HG03025 (cell line): ENCODE measurements at regions not wholly inside any gene's neighbourhood (a gene's known extent, or its start where the extent isn't known, plus 50 kb on each side); places are given as distances from the start of the nearest gene placed in this dataset.

Experiments
- ATAC-seq: cut with Tn5 transposase; IDR thresholded peaks from one replicate; pipeline ENCODE4 v1.9.1; 2021; ENCODE audit warnings: mild to moderate bottlenecking, moderate library complexity; ENCODE audit not compliant: unreplicated experiment, low FRiP score

DNA sequence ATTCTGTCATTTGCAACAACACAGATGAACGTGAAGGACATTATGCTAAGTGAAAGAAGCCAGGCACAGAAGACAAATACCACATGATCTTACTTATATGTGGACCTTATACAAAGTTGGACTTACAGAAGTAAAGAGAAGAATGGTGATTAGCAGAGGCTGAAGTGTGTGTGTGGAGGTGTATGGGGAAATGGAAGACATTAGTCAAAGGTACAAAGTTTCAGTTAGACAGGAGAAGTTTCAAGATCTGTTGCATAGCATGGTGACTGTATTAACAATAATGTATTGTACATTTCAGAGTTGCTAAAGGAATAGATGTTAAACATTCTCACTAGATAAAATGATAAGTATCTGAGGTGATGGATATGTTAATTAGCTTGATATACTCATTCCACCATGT is 124.4 kb upstream of the ADRA1D start:
- ATAC-seq = no peak

DNA sequence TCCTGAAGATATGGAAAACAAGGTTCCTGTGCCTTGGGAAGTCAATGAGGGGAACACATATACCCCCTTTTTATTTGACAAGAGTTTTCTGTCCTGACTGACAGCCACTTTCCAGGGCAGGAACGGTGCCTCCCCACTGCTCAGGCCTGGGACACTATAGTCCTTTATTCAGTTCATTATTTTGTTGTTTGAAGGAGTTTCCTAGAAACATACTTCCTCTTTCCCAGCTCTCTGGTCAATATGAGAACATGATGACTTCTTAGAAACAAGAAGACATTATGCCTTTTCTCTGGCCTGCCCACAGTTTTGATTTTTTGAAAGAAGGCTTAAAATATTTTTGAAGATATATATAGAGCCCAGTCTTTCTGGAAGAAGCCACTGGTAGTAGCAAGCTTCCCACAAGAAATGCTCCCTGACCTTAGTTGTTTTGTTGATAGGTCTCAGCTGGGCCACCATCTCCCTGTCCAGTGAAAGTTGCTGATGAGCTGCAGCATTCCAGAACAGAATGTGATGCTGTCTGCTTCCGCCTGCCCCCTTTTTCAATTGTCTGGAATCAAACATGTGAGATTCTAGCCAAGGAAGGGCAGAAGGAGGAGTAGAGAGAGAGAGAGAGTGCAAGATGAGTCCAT is 122.7 kb upstream of the ADRA1D start:
- no peak for ATAC-seq

DNA sequence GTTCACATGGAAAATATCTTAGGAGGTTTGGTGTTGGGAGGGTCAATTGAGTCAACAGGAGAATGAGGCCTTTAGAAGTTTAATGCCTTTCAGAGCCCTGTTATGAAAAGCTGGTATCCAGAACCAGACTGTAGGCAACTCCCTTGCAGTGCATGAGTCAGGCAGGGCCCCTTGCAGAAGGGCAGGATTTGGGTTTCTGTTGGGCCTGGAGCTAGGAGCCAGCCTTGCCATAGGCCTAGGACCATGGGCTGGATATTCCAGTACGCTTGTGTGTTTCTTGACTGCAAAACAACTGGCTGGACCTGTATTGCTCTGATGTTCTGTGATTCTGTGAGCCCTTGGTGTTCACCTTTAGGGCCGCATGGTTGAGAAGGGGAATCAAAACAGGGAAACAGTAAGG is 121.8 kb upstream of the ADRA1D start:
- no peak for ATAC-seq

DNA sequence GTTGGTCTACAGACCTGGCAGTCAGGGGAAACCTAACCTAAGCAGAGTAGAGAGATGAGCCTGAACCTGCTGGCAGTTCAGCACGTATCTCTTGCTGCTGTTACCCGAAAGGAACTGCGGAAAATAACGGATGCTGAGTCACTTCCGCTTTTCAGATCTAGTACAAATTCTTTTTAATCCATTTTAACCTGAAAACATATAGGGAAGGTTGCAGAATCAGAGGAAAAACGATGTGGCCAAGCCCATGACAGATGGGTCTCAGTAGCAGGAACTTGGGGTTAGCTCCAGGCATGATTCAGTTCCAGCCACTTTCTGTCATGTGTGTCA is 120.7 kb upstream of the ADRA1D start:
- ATAC-seq = no peak

DNA sequence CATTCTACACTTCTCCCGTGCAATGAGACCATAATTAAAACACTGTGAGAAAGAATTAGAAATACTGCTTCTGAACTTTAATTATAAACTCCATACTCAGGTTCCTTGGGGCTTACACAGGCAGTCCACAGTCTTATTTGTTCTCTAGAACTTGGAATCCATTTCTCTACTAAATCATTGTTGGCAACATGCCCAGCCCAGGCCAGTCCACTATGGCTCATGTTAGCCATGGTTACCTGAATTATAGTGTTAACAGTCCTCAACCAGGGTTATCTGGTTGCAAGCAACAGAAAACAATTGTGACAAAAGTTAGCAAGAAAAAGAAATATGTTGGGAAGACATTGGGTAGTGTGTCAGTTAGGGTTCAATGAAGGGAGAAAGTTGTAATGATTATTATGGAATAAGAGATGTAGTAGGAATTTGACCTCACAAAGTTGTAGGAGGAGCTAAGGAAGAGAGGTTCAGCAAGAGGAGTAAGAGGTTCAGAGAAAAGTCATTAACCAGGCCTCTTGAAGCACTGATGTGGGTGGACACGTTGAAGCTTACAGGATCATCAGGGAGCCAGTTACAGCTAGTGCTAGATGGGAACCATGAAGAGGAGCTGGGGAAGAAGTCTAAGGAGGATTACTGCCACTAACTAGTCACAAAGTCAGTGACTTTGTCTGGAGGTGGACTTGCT is 120.2 kb upstream of the ADRA1D start:
- no peak for ATAC-seq

DNA sequence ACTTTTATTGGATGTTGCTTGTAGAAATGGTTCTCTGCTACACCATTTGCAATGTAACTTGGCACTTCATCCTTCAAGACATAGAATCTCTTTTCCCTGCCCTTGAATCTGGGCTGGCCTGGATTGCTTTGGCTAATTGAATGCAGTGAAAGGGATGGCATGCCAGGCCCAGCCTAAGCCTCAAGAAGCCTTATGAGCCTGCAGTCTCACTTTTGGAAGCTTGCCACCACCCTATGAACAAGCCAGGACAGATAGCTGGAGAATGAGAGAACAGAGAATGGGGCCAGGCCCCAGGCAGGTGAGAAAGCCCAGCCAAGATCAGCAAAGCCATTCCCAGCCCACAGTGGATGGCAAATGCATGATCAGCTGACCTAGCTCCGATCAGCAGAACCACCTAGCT is 117.0 kb upstream of the ADRA1D start:
- no peak for ATAC-seq

DNA sequence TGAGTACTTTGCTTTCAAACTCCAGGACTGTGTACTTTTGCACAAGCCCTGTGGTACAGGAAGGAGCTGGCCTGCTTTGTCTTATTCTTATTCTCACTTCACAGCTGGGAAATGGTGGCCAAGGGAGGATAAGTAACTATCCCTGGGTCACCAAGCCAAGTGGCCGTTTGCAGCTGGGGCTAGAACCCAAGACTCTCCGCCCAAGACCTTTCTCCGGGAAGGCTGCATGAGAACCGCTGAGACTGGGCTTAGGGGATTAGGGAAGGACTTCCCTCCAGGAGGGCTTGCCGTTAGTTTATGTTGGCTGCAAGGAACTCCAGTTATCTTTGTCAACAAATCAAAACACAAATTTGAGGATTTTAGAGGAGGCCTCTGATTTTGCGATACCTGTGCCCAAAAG is 109.5 kb upstream of the ADRA1D start:
- no peak for ATAC-seq

DNA sequence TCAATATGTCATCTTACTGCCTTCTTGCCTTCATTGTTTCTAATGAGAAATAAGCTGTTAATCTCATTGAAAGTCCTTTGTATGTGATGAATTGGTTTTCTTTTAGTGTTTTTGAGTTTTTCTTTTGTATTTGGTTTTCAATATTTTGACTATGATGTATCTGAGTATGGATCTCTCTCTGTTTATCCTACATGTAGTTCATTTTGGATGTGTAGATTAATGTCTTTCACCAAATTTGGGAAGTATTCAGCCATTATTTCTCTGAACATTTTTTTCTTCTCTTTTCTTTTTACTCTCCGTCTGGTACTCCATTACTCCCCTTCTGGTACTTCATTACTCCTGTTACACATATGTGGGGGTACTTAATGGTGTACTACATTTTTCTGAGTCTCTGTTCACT is 103.3 kb upstream of the ADRA1D start:
- no peak for ATAC-seq

DNA sequence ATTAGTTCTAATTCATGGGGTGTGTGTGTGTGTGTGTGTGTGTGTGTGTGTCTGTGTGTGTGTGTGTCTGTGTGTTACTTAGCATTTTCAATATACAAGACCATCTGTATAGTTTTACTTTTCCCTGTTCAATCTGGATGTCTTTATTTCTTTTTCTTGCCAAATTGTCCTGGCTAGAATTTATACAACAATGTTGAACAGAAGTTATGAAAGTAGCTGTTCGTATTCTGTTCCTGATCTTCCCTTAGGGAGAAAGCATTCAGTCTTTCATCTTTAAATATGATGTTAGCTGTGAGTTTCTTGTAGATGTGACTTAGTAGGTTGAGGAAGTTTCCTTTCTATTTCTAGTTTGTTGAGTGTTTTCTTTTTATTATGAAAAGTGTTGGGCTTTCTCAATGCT is 101.0 kb upstream of the ADRA1D start:
- no peak for ATAC-seq

DNA sequence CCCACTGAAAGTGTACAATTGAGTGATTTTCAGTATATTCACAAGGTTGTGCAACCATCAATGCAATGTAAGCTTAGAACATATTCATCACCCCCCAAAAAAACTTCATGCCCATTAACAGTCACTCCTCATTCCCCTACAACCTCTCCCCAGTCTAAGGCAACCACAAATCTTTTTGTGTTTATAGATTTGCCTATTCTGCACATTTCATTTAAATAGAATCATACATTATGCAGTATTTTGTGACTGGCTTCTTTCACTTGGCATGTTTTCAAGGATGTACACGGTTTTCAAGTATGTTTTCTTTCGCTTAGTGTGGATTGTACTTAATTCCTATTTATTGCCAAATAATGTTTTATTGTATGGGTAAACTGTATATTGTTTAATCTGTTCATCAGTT is 95.6 kb upstream of the ADRA1D start:
- ATAC-seq = no peak

DNA sequence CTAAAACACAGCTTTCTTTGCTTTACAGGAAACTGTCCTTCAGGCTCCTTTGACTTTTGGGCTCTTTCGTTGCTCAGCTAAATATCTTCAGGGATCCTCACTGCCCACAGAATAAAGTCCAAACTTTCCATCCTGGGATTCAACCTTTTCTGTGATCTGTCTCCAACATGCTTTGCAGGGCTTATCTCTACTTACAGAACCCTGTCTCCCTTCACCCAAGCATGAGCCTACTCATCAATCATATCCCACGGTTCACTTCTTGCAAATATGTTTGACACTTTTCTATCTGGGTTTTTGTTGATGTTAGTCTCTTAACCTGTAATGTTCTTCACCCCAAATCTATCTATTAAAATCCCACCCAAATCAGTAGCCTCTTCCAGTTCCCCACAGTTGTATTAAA is 93.5 kb upstream of the ADRA1D start:
- no peak for ATAC-seq

DNA sequence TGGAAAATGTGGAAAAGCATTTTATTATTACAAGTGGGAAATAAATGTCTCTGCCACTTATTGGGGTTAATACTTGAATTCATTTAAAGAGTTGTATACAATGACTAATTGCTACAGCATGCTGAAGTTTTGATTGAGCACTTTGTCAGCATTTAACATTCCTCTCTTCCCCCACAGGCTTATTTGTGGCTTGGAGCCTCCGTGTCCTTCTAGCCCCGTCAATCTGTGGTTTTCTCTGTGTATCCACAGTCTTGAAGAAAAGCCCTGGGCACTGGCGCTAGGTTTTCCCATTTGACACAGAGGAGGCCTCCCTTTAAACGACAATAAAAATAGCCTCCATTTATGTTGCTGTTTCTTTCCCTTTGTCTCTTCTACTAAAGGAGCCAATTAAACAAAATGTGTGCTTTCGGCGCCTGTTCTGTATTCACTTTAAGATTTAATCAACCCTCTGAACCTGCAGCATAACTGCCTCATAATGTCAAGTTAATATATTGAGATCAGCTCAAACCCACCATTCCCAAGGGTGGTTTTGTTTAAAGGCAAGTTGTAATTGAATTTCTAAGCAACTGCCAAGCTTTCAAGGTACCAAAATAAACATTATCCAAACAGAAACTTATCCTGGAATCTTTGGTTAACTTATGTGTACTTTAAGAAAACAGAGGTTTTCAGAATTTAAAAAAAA is 92.9 kb upstream of the ADRA1D start:
- ATAC-seq = no peak

DNA sequence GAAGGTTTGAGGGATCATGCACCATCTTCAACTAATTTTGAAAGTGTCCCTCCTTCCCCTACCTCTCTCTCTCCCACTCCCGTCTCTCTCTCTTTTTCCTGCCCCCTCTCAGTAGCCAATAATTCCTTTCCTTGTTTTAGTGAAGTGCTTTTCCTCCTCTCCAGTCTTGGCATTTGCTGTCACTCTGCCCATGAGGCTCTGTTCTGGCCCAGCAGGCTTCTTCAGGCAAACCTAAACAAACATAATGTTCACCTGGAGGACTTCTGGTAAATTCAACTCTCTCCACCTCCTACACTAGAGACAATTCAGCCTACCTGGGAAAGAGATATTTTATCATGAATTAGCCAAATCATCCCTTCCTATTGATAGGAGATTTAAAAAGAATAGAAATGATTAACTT is 86.6 kb upstream of the ADRA1D start:
- no peak for ATAC-seq

DNA sequence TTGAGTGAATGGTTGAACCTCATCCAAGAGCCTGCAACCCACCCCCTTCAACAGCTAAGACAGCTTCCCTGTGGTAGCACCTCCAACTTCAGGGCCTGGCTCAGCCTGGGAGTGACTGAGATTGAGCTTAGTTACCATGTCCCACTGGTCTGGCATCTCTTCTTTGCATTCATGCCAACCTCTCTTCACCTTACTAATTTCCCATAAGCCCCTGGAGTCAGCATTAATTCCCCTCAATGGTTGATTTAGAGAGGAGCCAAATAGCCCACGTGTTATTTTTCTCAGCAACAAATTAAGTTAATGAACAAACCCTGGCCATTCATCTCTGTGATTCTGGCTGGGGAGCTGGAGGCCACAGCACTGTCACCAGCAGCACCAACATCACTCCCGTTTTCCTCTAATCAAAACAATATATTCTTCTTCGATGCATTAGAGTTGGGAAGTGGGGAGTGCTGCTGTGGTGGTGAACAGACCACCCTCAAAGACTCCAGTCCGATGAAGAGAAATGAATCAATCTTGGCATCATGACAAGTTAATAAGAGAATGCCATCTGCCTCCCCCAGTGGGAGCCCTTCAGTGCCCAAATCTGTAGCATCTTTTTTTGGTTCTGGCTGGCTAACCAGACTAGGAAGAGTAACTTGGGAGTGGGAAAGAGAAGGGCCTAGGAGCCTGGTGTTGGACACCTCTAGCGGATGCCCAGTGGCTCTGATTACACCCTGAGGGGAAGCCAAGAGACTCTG is 83.2 kb upstream of the ADRA1D start:
- no peak for ATAC-seq

DNA sequence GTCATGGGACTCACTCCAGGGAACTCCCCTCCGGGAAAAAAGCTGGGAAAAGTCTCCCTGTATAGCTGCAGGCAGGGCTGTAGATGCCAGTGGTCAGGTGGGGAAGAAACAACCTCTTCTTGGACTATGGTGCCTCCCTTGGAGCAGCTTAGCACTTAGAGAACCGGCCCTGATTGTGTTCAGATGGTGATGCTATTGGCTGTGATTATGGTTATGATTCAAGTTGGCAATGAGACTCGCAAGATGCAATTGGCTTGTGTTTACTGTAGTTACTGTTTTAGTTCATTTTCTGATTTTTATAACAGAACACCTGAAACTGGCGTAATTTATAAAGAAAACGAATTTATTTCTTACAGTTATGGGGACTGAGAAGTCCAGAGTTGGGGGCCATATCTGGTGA is 80.9 kb upstream of the ADRA1D start:
- no peak for ATAC-seq

DNA sequence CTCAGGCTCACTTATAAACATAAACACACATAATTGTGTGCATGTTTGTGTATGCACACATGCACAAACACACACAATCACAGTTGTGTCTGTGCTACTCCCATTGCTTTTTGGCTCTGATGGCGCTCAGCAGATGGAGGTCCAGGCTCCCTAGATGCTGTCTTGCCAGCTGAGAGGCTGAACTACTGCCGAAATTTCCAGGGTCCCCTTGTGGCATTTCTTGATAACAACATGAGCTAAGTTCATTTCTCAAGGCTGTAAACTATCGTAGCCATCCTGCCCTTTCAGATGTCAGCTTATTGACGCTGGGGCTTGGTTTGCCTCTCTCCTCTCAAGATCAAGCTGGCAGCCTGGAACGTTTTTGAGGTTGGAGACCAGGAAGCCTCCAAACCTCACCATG is 80.1 kb upstream of the ADRA1D start:
- ATAC-seq = no peak

DNA sequence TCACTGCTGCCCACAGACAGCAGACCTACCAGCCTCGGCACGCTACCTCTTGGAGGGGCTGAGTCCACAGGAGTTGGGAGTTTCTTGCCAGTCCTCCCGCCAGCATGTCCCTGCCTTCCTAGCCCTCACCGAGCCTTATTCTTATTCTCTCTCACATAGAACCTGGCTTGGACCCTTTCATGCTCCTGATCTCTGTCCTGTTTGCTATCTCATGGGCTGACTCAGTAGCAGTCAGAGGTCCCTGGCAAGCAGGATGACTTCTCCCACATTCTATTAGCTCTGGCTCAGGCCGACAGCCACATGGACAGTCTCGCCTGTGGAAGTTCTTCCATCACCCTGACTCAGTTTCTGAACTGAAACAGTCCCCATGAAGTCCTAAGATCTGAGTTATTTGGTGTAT is 79.5 kb upstream of the ADRA1D start:
- no peak for ATAC-seq

DNA sequence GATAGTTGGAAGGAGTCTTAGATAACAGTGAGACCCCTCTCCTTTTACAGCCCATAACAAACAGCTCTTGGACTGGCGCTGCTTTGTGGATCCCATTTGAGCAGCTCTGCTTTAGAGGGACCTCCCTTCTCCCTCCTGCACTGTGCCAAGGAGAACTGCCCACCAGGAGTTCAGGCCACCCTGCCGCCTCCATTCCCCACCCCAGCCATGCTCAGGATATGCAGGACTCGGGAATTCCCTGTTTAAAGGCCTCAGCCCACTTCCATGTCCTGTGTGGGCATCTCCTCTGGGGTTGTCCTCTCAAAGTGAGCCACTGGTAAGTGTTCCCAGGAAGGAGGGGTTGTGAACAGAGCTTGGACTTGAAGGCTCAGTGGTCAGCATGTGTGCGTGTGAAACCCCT is 78.9 kb upstream of the ADRA1D start:
- ATAC-seq = no peak

DNA sequence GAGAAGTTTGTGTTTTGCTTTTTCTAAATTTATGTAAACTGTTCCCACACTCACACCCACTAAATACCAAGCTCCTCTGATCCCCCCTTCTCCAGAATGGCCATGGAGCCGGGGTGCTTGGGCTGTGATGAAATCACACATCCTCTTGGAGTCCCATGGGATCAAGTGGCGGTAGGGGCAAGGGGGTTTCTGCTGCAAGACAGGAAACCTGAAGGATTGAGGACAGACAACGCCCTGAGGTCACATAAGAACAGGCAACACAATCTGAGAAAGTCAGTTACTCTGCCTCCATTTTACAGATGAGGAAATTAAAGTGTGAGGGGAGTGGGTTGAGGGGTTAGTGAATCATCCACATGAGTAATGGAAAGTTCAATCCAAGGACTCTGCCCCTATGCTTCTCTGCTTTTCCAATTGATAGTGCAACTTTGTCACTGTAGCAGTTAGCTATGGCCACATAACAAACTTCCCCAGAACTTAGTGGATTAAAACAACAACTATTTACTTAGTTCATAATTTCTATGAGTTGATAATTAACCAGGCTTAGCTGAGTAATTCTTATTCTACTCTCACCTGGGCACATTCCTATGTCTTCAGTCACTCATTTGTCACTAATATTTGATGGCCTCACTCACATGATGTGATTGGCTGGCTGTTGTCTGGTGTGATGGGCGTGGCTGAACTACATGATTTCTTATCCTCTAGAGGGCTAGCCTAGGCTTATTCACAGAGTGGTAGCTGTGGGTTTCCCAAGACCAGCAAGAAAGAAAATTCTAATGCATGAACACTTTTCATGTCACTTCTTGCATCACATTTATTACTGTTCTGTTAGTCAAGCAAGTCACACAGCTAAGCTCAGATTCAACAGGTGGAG is 77.3 kb upstream of the ADRA1D start:
- no peak for ATAC-seq

DNA sequence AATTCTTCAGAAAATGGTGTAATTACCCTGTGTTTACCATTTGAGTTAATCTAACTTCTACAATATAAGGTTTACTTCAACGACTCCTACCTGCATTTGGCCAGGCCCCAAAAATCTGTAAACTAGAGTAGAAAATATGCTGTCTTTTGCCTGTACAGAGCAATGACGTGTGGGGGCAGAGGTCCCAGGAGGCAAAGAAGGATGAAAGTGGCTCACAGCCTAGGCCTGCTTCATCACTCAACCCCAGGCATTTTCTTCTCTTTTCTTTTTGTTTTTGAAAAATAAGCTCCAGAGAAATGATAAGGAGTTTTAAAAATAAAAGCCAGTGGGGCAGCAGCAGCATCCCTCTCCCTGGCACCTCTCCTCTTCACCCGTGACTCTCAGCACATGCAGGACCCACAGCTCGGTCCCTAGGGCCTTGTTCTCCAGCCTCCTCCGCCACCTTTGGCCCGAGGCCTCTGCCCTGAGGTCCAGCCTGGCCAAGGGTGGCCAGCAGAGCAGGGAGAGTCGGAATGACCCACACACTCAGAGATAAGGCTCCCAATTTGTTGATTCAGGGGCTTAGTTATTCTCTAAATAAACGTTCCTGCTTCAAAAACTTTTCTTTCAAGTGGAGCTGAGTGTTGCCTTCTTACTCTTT is 76.6 kb upstream of the ADRA1D start:
- no peak for ATAC-seq
